ENCODE measurements at regions not wholly inside any gene's neighbourhood (a gene's known extent, or its start where the extent isn't known, plus 50 kb on each side); places are given as distances from the start of the nearest gene placed in this dataset.

- no peak for TF ChIP-seq CTCF (conservative IDR thresholded peaks at IDR 0.05; ENCODE audit: low read length)
- Histone ChIP-seq H3K4me3 (ENCODE audit: low read length, poor library complexity, severe bottlenecking) (no peak overlapping the region), H2AFZ (ENCODE audit: low read length) (no peak overlapping the region), H3K4me1 (ENCODE audit: insufficient read depth, low read length, poor library complexity, severe bottlenecking) (no peaks in the 10 kb centered on the region), H3K27me3 (ENCODE audit: insufficient read depth, low read length, poor library complexity, severe bottlenecking) (no peaks in the 10 kb centered on the region), H3K9ac (ENCODE audit: low read depth, low read length, poor library complexity, severe bottlenecking) (no peak overlapping the region), H3K9me3 (ENCODE audit: insufficient read depth, low read depth, low read length) (peaks cover 27% of the 10 kb centered on the region; the same call in 1 of the 2 replicates), H3K4me2 (ENCODE audit: low read depth, low read length, poor library complexity, severe bottlenecking) (no peak overlapping the region), H4K20me1 (ENCODE audit: insufficient read depth, low read length, poor library complexity, severe bottlenecking) (no peaks in the 10 kb centered on the region), H3K79me2 (ENCODE audit: insufficient read depth, low read length) (no peaks in the 10 kb centered on the region), H3F3A (ENCODE audit: low read depth) (no peaks in the 10 kb centered on the region), H3K9me2 (replicated peaks; ENCODE audit: low read depth, low read length) (no peaks in the 10 kb centered on the region), H3K36me3 (ENCODE audit: insufficient read depth, low read length) (no peaks in the 10 kb centered on the region)
Observed at GRCh38 chr11:134510233-134511040, 98.4 kb upstream of the B3GAT1 start.

GRCh38 chr11:134509381-134510232 lies 97.6 kb upstream of the B3GAT1 start:
- Histone ChIP-seq H3K9me2 (replicated peaks; ENCODE audit: low read depth, low read length) (no peaks in the 10 kb centered on the region), H3K4me2 (ENCODE audit: low read depth, low read length, poor library complexity, severe bottlenecking) (no peak overlapping the region), H3K36me3 (ENCODE audit: insufficient read depth, low read length) (no peaks in the 10 kb centered on the region), H3K27me3 (ENCODE audit: insufficient read depth, low read length, poor library complexity, severe bottlenecking) (no peaks in the 10 kb centered on the region), H3K9me3 (ENCODE audit: insufficient read depth, low read depth, low read length) (peaks cover 25% of the 10 kb centered on the region; the same call in 1 of the 2 replicates), H2AFZ (ENCODE audit: low read length) (no peak overlapping the region), H4K20me1 (ENCODE audit: insufficient read depth, low read length, poor library complexity, severe bottlenecking) (no peaks in the 10 kb centered on the region), H3K4me1 (ENCODE audit: insufficient read depth, low read length, poor library complexity, severe bottlenecking) (no peaks in the 10 kb centered on the region), H3K4me3 (ENCODE audit: low read length, poor library complexity, severe bottlenecking) (no peak overlapping the region), H3K79me2 (ENCODE audit: insufficient read depth, low read length) (no peaks in the 10 kb centered on the region), H3F3A (ENCODE audit: low read depth) (no peaks in the 10 kb centered on the region), H3K9ac (ENCODE audit: low read depth, low read length, poor library complexity, severe bottlenecking) (no peak overlapping the region)
- TF ChIP-seq CTCF (conservative IDR thresholded peaks at IDR 0.05; ENCODE audit: low read length) (no peak), EZH2phosphoT487 (IDR thresholded peaks at IDR 0.05; ENCODE audit: borderline replicate concordance) (no peak)

- no peaks in the 10 kb centered on the region for H3K79me2 ChIP-seq (ENCODE audit: insufficient read depth, low read length)
- no peaks in the 10 kb centered on the region for H4K20me1 ChIP-seq (ENCODE audit: insufficient read depth, low read length, poor library complexity, severe bottlenecking)
- no peaks in the 10 kb centered on the region for H3K9me2 ChIP-seq (replicated peaks; ENCODE audit: low read depth, low read length)
- no peaks in the 10 kb centered on the region for H3K27me3 ChIP-seq (ENCODE audit: insufficient read depth, low read length, poor library complexity, severe bottlenecking)
- H3K9me3 ChIP-seq (ENCODE audit: insufficient read depth, low read depth, low read length) = peaks cover 25% of the 10 kb centered on the region; the same call in 1 of the 2 replicates
- no peak for TF ChIP-seq CTCF (conservative IDR thresholded peaks at IDR 0.05; ENCODE audit: low read length)
- no peak for TF ChIP-seq EZH2phosphoT487 (IDR thresholded peaks at IDR 0.05; ENCODE audit: borderline replicate concordance)
- H2AFZ ChIP-seq (ENCODE audit: low read length) = no peak overlapping the region
- no peaks in the 10 kb centered on the region for H3K36me3 ChIP-seq (ENCODE audit: insufficient read depth, low read length)
- no peaks in the 10 kb centered on the region for H3F3A ChIP-seq (ENCODE audit: low read depth)
- H3K4me1 ChIP-seq (ENCODE audit: insufficient read depth, low read length, poor library complexity, severe bottlenecking) = no peaks in the 10 kb centered on the region
- H3K9ac ChIP-seq (ENCODE audit: low read depth, low read length, poor library complexity, severe bottlenecking) = no peak overlapping the region
- no peak overlapping the region for H3K4me2 ChIP-seq (ENCODE audit: low read depth, low read length, poor library complexity, severe bottlenecking)
- no peak overlapping the region for H3K4me3 ChIP-seq (ENCODE audit: low read length, poor library complexity, severe bottlenecking)
Observed at GRCh38 chr11:134508219-134508990, 96.4 kb upstream of the B3GAT1 start.

Data from Loucy (cell line).